ENCODE measurements at regions not wholly inside any gene's neighbourhood (a gene's known extent, or its start where the extent isn't known, plus 50 kb on each side); places are given as distances from the start of the nearest gene placed in this dataset.

- no peak for TF ChIP-seq EZH2 (IDR thresholded peaks at IDR 0.05; ENCODE audit: insufficient read depth, poor library complexity, severe bottlenecking)
- TF ChIP-seq EZH2phosphoT487 (IDR thresholded peaks at IDR 0.05; ENCODE audit: insufficient read depth, low read depth) = no peak
Measured at GRCh38 chr14:54331516-54331915, 65.3 kb upstream of the CDKN3 start.

Data from GM23248 (cell line).